ENCODE measurements at regions not wholly inside any gene's neighbourhood (a gene's known extent, or its start where the extent isn't known, plus 50 kb on each side); places are given as distances from the start of the nearest gene placed in this dataset.

DNA sequence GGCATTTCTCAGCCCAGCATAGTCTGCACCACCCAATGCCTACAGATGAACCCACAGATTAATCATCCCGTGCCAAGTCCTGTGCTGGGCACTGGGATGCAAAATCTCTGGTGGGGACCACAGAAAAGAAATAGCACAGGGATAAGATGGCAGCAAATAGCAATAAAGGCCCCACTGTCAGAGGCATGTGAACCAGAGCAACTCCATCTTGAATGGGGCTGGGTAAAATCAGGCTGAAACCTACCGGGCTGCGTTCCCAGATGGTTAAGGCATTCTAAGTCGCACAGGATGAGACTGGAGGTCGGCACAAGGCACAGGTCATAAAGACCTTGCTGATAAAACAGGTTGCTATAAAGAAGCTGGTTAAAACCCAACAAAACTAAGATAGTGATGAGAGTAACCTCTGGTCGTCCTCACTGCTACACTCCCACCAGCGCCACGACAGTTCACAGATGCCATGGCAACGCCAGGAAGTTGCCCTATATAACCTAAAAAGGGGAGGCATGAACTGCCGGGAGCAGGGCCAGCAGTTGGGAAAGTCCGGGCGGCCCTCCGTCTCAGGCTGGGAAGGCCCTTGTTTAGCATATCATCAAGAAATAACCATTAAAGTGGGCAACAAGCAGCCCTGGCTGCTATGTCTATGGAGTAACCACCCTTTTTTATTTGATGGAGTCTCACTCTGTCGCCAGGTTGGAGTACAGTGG is 65.2 kb downstream of the C9orf50 start:
- no peak for TF ChIP-seq NFE2L2 (IDR thresholded peaks at IDR 0.05; ENCODE audit: low read depth, low read length)
- no peak for TF ChIP-seq CHD1 (IDR thresholded peaks at IDR 0.05; ENCODE audit: low read depth, low read length)
- no peak for TF ChIP-seq MAZ (IDR thresholded peaks at IDR 0.05; ENCODE audit: borderline replicate concordance, low read depth, low read length)
- TF ChIP-seq RFX5 (IDR thresholded peaks at IDR 0.05; ENCODE audit: low read depth, low read length): no peak
- no peak for TF ChIP-seq FOS (IDR thresholded peaks at IDR 0.05; ENCODE audit: low read depth, low read length)
- dilution Hi-C loops (cut with HindIII; ENCODE audit: low sequenced_read_pairs, unreplicated experiment): no loop called here
- H3K4me2 ChIP-seq (ENCODE audit: low read depth, low read length): no peak overlapping the region
- peak overlapping the region; percentile 72; the same call in 2 of the 3 replicates for H2BK15ac ChIP-seq (ENCODE audit: low read depth, low read length)
- peak overlapping the region; percentile 51 for H4K91ac ChIP-seq (ENCODE audit: insufficient read depth, low read depth, low read length)
- in situ Hi-C loops (cut with MboI; ENCODE audit: low sequenced_read_pairs): no loop called here
- WGBS, 2 experiments (ENCODE audit: extremely low coverage in 2 of 2, insufficient read length in 1 of 2): 92% methylated on average over 2 of the region's 14 CpGs; no CpG with 5 or more reads in 1 of the 2 experiments
- H3K4me1 ChIP-seq (ENCODE audit: control insufficient read depth, insufficient read depth, low read length): peaks cover 27% of the 10 kb centered on the region
- peak overlapping the region; percentile 35 for H3K18ac ChIP-seq (ENCODE audit: low read depth, low read length)
- H3K4ac ChIP-seq (ENCODE audit: low read depth, low read length): peak overlapping the region; percentile 66
- H4K8ac ChIP-seq (ENCODE audit: low read depth in 2 of 2, low read length in 2 of 2): peak overlapping the region; percentile 67 to 99; a peak in 3 of 4 replicates
- no peaks in the 10 kb centered on the region for H3K27me3 ChIP-seq (ENCODE audit: control insufficient read depth, insufficient read depth, low read length)
- H2BK5ac ChIP-seq (ENCODE audit: low read depth, low read length, poor library complexity, severe bottlenecking): no peak overlapping the region
- peak overlapping the region; percentile 38 for H2AK9ac ChIP-seq (replicated peaks; ENCODE audit: low read depth, low read length, poor library complexity)
- peaks cover 0 to 1% of the 10 kb centered on the region in 2 experiments; a peak in 1 of 4 replicates for H3K79me1 ChIP-seq (ENCODE audit: low read depth in 1 of 2, low read length in 2 of 2)
- no peaks in the 10 kb centered on the region for H4K20me1 ChIP-seq (ENCODE audit: insufficient read depth, low read length)
- H3K9me3 ChIP-seq (ENCODE audit: control insufficient read depth, insufficient read depth, low read length): no peaks in the 10 kb centered on the region
- H3K36me3 ChIP-seq (ENCODE audit: control insufficient read depth, insufficient read depth, low read length): no peaks in the 10 kb centered on the region
- H2AK5ac ChIP-seq (ENCODE audit: low read depth, low read length): peak overlapping the region; percentile 71; the same call in 1 of the 2 replicates
- H3K14ac ChIP-seq (replicated peaks; ENCODE audit: low read depth, low read length): peak overlapping the region; percentile 80; the same call in 1 of the 2 replicates
- peaks cover 19% of the 10 kb centered on the region for H3K9me1 ChIP-seq (ENCODE audit: insufficient read depth, low read length)
- no TSS peak for BruUV-seq (replicated peaks)
- peak overlapping the region; percentile 61 for H2BK120ac ChIP-seq (ENCODE audit: low read depth, low read length)
- H3K4me3 ChIP-seq (ENCODE audit: insufficient read depth, low read depth, low read length): no peak overlapping the region
- H3K23ac ChIP-seq (ENCODE audit: low read depth, low read length): no peak overlapping the region
- ChIA-PET POLR2A (ENCODE audit: unreplicated experiment) (no interaction called here), CTCF (no interaction called here)
- ATAC-seq (ENCODE audit: low read depth) (peak; percentile 27; the same call in 1 of the 2 replicates), DNase-seq (peak; percentile 26)
- intact Hi-C loops (cut with micrococcal nuclease): no loop called here
- peak overlapping the region; percentile 64 for H4K5ac ChIP-seq (ENCODE audit: low read depth, low read length)
- H3K27ac ChIP-seq (ENCODE audit: insufficient read depth, low read length): peak overlapping the region; percentile 35; the same call in 1 of the 2 replicates
- H3K9ac ChIP-seq (ENCODE audit: low read depth, low read length): no peak overlapping the region
- peak overlapping the region; percentile 21; the same call in 1 of the 2 replicates for H2BK20ac ChIP-seq (ENCODE audit: low read depth, low read length)
- no peak overlapping the region for H3K56ac ChIP-seq (ENCODE audit: extremely low read depth, insufficient read depth, low read length)
- peak overlapping the region; percentile 28 for H2AFZ ChIP-seq (replicated peaks; ENCODE audit: low read length, poor library complexity)
